ENCODE measurements at regions not wholly inside any gene's neighbourhood (a gene's known extent, or its start where the extent isn't known, plus 50 kb on each side); places are given as distances from the start of the nearest gene placed in this dataset.

DNA sequence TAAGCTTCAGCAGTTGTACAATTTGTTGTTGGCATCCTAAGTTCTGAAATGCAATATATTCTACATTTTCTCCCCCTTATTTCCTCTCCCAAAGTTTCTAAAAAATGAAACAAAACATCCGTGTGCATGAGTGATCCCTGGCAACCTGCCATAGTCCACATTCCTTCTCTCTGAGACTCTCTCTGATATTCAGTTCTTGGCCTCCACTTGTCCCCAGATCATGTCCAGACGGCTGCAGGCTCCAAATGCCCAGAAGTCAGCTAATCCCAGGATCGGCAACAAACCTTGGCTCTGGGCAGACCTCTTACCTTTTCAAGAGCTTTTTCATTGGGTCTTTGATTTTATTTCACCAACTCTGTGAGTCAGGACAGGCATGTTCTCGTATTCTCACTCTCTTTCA lies 187.8 kb downstream of the ETS2 start:
- TF ChIP-seq GATA3 (IDR thresholded peaks at IDR 0.05; ENCODE audit: low read depth, low read length): no peak
- TF ChIP-seq GATA2 (IDR thresholded peaks at IDR 0.05; ENCODE audit: low read depth, low read length): no peak

DNA sequence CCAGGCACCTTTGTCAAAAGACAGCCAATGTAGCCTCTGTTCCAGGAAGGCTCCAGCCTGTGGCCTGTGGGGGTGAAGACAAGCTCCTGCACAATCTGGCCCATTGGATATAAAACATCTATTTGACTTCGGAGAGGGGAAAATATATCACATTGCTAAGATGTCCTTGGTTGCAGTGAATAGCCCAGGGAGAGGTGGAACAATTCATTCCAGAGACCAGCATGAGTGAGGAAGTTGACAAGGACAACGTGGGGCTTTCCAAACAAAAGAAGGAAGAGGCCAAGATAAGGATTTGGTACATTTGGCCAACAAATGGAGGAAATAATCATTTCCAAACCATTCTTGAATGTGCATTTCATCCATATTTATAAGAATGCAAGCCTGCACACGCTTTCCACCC lies 187.0 kb downstream of the ETS2 start:
- no peak for TF ChIP-seq GATA3 (IDR thresholded peaks at IDR 0.05; ENCODE audit: low read depth, low read length)
- TF ChIP-seq GATA2 (IDR thresholded peaks at IDR 0.05; ENCODE audit: low read depth, low read length): no peak

DNA sequence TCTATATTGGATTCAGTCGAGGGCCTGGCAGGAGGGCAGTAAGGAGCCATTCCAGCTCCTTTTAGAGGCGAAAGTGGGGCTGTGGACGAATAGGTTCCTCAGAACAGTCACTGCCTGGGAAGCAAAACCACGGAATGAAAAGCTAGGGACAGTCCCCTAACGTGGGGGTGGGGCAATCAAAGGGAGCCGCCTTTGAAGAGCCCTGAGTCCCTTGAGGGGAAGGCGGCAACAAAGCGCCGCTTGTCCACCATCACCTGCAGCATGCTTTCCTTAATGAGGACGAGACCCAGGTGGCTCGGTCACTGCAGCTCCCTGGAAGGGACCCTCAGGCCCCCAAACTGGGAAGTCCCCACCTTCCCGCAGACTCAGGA lies 184.7 kb downstream of the ETS2 start:
- TF ChIP-seq GATA2 (IDR thresholded peaks at IDR 0.05; ENCODE audit: low read depth, low read length) (no peak), GATA3 (IDR thresholded peaks at IDR 0.05; ENCODE audit: low read depth, low read length) (no peak)

DNA sequence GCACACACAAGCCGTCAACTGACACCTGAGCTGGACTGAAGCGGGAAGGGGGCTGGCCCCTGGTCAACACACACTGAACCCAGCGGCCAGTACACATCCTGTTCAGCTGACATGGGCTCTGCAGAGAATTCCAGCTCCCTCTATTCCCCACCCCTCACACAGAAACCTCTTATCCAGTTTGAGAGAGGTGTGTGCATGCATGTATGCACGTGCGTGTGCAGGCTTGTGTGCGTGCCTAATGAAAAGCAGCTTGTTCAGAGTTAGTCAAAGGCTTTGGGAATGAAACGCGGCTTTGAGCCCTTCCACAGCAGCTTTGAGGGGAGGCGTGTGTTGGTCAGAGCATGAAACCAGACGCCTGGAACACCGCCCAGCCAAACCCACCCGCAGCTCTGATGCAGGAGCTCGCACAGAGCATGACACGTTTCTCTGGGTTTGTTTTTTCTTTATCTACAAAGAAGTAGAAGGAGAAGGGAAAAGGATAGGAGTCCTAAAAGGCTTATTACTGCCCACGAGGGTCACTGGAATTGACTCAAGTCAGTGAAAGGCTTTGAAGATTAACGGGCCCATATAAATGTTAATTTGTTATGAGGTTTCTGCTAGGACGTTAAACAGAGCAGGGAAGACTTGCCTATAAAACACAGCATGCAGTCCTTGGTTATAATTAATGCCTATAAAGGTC lies 184.2 kb downstream of the ETS2 start:
- TF ChIP-seq GATA3 (IDR thresholded peaks at IDR 0.05; ENCODE audit: low read depth, low read length): no peak
- TF ChIP-seq GATA2 (IDR thresholded peaks at IDR 0.05; ENCODE audit: low read depth, low read length): no peak

DNA sequence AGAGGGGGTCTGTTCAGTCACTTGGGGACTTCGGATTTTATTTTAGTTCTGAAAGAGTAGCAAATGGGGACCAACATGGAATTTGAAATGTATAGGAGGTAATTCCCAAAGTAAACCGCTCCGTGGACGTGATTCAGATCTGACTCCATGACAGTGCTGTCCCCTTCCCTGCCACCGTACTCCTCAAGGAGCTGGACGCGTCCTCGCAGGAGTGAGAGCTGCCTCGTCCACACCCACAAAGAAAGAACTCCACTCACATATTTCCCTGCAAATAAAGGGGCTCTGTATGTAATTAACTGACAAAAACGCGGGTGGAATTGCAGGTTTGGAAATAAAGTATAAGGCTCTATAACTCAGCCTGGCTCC lies 183.6 kb downstream of the ETS2 start:
- no peak for TF ChIP-seq GATA3 (IDR thresholded peaks at IDR 0.05; ENCODE audit: low read depth, low read length)
- no peak for TF ChIP-seq GATA2 (IDR thresholded peaks at IDR 0.05; ENCODE audit: low read depth, low read length)

DNA sequence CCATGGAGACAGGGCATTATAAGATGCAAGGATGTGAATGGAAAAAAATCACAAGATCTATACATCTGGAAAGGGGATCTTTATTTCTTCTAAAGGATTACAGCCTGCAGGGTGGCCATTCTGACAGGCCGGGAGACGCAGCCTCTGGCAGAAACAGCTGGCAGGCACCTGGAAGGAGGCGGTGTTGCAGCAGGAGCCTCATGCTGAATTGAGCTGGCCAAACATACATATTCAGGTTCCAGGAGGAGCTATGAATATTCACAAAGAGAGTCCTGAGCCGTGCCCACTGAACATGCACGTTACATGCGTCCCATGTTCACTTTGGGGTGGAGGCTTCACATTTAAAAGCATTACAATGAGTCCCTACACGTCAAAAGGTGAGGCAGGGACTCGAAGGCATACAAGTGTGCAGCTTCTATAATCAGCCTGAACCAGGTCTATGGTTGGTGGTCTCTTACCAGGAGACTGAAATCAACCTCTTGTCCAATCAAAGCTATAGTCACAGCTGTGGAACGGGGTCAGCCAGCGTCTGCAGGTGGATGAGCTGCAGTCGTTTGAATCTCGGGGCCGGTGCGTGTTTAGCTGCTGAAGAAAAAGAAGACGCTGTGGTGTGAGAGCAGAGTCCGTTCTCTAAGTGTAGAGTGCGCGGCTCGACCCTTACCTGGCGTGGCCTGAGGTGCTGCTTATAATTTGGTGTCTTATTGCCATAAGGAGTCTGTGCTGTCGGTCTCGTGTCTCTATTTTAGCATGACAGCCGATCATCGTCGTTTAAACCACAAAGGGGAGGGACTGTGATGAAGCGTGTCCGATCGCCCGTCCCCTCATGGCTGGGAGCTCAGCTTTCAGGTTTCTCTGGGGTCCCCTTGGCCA lies 183.0 kb downstream of the ETS2 start:
- TF ChIP-seq GATA2 (IDR thresholded peaks at IDR 0.05; ENCODE audit: low read depth, low read length) (no peak), GATA3 (IDR thresholded peaks at IDR 0.05; ENCODE audit: low read depth, low read length) (no peak)

DNA sequence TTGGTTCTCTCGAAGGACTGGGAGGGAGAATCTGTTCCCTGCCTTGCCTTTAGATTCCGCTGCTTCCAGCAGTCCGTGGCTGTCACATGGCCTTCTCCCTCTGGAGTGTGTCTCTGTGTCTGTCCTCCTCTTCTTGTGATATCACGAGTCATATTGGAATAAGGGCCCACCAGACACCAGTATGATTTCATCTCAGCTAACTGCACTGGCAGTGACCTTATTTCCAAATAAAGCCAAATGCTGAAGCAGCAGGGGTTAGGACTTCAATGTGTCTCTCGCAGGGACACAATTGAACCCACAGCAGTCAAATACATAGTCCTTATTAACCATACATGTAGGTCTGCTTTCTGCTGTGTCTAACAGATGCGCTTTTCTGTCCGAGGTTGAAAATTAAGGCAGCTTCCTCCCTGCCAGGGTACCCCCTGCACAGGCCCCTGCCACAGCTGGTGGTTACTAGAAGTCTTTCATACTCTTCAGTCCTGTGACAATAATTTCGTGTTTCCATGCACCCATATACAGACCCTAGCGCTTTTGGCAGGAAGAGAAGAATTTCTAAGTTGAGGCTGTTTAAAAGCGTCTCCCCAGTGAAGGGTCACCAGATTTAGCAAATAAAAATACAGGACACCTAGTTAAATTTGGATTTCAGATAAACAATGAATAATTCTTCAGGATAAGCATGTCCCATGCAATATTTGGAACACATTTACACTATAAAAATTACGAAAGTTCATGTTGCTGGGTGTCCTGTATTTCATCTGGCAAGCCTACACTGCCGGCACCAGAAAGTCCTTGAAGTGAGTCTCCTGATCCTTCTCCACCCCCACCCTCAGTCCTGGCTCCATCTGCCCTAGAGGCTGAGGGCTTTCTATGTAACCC lies 182.1 kb downstream of the ETS2 start:
- no peak for TF ChIP-seq GATA2 (IDR thresholded peaks at IDR 0.05; ENCODE audit: low read depth, low read length)
- TF ChIP-seq GATA3 (IDR thresholded peaks at IDR 0.05; ENCODE audit: low read depth, low read length): no peak

DNA sequence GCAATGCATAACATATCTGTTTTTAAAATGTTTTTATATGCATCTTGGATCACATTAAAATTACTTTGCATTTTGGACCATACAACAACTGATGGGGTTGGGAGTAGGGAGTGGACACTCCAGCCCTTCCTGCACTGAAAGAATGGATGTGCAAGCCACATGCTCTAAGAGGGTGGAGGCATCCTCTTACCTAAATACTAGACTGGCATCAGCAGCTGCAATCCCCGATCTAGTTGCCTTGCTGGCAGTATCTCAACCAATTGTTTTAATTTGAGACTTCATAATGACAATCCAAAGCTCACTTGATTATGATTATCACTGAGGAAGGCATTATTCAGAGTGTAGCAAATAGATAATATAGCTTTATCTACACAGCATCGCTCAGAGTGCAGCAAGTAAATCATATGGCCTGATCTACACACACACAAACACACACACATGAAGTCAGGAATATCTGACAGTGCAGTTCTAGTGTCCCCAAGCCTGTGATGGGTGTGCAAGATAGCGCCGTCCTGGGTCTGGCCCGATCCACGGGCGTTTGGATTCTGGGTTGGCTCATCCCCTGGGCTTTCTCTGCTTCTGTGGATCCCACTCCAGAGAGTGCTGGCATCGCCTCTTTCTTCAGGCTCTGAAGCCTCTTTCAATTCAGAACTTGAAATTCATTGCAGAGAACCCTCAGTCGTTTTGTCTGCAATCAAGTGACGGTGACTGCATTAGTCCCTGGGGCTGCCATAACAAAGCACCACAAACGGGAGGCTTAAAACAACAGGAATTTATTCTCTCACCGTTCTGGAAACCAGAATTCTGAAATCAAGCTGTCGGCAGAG lies 181.3 kb downstream of the ETS2 start:
- TF ChIP-seq GATA3 (IDR thresholded peaks at IDR 0.05; ENCODE audit: low read depth, low read length) (no peak; the same call in 1 of the 2 replicates), GATA2 (IDR thresholded peaks at IDR 0.05; ENCODE audit: low read depth, low read length) (peak; percentile 79)

DNA sequence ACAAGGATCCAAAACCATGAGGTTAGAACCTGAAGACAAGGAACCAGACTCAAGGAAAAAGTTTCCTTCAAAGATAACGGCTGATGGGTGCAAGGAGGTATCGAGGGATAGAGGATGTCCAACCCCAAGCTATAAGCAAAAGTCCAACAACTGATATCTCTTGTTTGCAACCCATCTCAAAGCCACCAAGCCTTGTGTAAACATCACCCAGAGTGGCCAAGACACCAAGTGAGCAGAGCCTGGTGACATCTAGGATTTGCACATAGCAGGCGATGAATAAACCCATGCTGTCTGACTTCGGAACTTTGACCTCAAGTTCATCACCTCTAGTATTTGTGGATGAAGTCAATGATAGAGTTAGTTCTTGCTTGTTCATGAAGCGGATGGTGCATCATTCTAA lies 180.7 kb downstream of the ETS2 start:
- TF ChIP-seq GATA2 (IDR thresholded peaks at IDR 0.05; ENCODE audit: low read depth, low read length): no peak
- TF ChIP-seq GATA3 (IDR thresholded peaks at IDR 0.05; ENCODE audit: low read depth, low read length): no peak

DNA sequence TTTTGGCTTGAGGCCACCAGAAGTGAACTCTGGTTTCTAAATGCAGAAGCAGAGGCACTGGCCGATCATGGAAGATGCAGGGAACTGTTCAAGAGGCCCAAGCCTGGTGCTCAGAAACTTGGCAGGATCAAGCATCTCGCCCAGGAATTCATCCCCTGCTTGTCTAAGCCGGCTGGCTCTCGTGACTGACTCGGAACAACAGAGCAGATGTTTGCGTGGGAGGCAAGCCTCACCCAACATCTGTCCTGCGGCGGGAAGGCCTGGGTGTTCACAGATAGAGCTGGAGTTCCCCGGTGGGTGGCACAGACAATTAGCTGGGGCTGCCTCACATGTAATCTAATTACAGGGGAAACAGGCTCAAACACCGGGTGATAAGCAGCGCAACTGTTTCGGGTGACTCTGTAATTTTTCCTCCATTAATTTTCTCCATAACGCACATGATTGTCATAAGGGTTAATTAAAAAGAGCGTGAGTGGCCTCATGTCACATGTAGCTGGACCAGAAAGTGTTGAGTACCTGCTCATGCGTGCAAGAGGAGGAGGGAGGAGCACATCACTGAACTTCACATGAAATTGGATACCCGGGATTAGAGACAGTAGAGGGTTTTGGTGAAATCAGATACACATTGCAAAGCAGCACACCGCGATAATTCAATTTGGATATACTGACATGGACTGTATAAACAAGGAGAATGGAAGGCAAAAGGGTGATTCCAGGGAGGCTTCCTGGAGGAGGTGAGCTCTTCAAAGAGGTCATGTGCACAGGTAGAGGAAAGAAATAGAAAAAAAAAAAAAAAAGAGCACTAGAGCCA lies 180.0 kb downstream of the ETS2 start:
- TF ChIP-seq GATA3 (IDR thresholded peaks at IDR 0.05; ENCODE audit: low read depth, low read length) (peak; percentile 48; the same call in 1 of the 2 replicates), GATA2 (IDR thresholded peaks at IDR 0.05; ENCODE audit: low read depth, low read length) (peak; percentile 88)

DNA sequence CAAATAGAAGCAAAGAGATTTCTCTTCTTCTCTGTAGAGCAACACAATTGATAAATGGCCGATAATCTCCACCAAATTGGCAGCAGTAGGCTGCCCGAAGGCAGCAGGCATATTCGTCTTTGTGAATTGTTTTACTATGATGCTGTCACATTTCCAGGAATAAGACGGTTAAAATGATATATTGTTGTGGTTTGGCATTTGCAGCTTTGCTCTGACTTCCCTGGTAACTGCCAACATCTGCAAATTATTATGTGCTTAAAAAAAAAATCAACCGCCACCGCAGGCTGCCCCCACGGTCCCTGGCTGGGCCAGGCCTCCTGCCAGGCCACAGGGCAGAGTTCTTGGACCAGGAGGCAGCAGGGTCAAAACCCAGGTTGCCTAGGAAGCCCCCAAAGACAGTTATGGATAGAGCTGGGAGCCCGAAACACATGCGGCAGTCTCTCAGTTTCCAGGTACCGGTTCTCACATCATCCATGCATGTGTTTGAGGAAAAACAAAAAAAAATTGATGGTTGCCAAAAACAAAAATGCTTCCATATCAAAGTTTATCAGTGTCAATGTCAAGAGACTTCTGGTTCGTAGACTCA lies 179.3 kb downstream of the ETS2 start:
- TF ChIP-seq GATA3 (IDR thresholded peaks at IDR 0.05; ENCODE audit: low read depth, low read length) (no peak), GATA2 (IDR thresholded peaks at IDR 0.05; ENCODE audit: low read depth, low read length) (no peak)

DNA sequence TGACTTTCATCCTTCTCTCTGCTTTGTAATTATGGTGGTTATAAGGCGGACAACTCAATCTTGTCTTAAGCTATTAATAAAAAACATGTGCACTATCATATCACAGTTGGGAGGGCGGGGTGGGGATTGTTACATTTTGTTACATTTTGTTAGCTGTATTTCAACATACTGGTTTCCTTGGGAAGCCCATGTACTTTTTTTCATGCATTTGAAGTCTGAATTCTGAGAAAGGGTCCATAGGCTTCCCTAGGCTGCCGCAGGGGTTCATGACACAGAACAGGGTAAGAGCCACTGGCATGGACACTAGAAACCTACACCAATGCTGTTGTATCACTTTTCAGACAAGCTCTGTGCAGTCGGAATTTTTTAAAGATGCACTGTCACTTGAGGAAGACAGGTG lies 178.8 kb downstream of the ETS2 start:
- TF ChIP-seq GATA2 (IDR thresholded peaks at IDR 0.05; ENCODE audit: low read depth, low read length): no peak
- TF ChIP-seq GATA3 (IDR thresholded peaks at IDR 0.05; ENCODE audit: low read depth, low read length): no peak

All from SH-SY5Y (cell line).